Nephron (organoid): ENCODE measurements at regions not wholly inside any gene's neighbourhood (a gene's known extent, or its start where the extent isn't known, plus 50 kb on each side); places are given as distances from the start of the nearest gene placed in this dataset.

Experiments
- H3K27ac Mint-ChIP-seq, 3 experiments: 2 replicates each; pipeline ENCODE4 v1.8.0; 2020; ENCODE audit warnings: mixed read lengths in 3 of 3, mild to moderate bottlenecking in 2 of 3, moderate library complexity in 1 of 3
- H3K27me3 Mint-ChIP-seq: 2 replicates; pipeline ENCODE4 v1.8.0; 2021; ENCODE audit warnings: low read depth, mild to moderate bottlenecking, moderate library complexity, mixed read lengths
- H3K36me3 Mint-ChIP-seq: 2 replicates; pipeline ENCODE4 v1.8.0; 2020; ENCODE audit warnings: low read depth, mixed read lengths
- H3K4me1 Mint-ChIP-seq: 2 replicates; pipeline ENCODE4 v1.8.0; 2020; ENCODE audit warnings: mixed read lengths
- H3K4me3 Mint-ChIP-seq, 3 experiments: 2 replicates each; pipeline ENCODE4 v1.8.0; 2020; ENCODE audit warnings: mild to moderate bottlenecking in 3 of 3, mixed read lengths in 3 of 3, moderate library complexity in 2 of 3
- H3K9me3 Mint-ChIP-seq: 2 replicates; pipeline ENCODE4 v1.8.0; 2020; ENCODE audit warnings: mixed read lengths
- TF ChIP-seq, protein P1 (sequence below), 3 experiments: fragments of 200-600 bp; sonication (generic); IDR thresholded peaks; one replicate each; pipeline ENCODE4 v1.5.0; 2021; ENCODE audit warnings: antibody characterized with exemption in 3 of 3; ENCODE audit not compliant: unreplicated experiment in 3 of 3

DNA sequence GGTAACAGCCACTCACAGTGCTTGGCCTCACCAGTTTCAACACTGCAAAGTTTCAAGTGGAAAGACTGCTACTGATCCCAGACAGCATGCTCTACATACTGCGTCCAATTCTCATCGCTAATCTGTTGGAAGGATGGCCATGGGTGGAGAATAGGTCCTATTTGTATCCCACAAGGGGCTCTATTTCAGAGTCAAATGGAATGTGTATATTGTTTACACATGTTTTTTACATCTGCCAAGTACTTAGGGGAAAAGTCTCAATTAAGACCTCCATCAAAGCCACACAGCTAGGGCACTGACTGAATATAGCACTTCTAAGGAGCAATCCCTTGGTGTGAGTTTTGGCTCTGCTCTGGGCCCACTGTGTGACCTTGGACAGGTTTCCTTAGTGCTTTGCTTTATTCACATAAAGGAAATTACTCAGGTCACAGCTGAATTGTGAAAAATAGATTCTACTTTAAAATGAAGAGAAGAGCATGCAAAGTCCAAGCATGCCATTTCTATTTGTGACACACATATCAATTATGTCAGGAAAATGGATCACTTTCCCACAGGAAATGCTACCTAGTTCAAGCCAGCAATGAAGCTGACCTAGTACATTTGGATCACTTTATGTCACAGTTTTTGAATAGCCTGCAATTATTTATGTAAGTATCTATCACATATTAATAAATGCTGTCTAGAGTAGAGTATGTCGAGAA, 112.9 kb upstream of the STK17B start:
- Mint-ChIP-seq H3K36me3 (peaks cover 11% of the 10 kb centered on the region), H3K4me3 (no peak overlapping the region), H3K9me3 (no peaks in the 10 kb centered on the region), H3K27ac (peak overlapping the region; percentile 9 to 75 (median 44)), H3K27me3 (peaks cover 4% of the 10 kb centered on the region), H3K4me1 (peaks cover 16% of the 10 kb centered on the region)
- TF ChIP-seq, protein P1, sequence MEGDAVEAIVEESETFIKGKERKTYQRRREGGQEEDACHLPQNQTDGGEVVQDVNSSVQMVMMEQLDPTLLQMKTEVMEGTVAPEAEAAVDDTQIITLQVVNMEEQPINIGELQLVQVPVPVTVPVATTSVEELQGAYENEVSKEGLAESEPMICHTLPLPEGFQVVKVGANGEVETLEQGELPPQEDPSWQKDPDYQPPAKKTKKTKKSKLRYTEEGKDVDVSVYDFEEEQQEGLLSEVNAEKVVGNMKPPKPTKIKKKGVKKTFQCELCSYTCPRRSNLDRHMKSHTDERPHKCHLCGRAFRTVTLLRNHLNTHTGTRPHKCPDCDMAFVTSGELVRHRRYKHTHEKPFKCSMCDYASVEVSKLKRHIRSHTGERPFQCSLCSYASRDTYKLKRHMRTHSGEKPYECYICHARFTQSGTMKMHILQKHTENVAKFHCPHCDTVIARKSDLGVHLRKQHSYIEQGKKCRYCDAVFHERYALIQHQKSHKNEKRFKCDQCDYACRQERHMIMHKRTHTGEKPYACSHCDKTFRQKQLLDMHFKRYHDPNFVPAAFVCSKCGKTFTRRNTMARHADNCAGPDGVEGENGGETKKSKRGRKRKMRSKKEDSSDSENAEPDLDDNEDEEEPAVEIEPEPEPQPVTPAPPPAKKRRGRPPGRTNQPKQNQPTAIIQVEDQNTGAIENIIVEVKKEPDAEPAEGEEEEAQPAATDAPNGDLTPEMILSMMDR (IDR thresholded peaks at IDR 0.05; ENCODE audit: unreplicated experiment in 3 of 3) = no peak

DNA sequence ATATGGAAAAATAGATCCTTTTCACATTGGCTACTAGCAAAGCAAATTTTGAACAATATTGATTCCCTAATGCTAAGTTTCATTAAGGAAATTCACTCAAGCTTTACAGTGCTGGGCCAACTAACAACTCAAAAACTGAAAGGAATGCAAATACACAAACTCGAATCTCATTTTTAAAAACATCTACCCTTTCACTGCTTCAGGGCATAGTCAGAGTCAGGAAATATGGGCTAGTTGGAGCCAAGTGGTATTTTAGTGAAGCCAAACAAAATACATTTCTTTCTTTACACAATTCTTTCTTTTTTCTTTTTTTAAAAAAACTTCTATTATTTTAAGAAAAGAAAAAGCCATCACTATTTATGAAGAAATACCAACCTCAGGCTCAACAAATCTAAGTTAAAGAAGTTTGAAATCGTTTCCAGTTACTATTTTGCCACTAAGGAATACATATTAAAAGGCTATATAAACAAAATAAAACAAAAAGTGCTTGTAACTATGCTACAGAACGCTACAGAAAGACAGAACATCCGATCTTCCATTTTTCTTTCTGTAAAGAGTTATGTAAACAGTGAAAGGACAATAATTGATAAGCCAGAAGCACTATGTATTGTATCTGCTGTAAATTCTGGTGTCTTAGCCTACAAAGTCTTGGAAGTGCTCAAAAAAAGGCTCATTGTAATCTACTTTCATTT, 113.6 kb upstream of the STK17B start:
- TF ChIP-seq, protein P1 (IDR thresholded peaks at IDR 0.05; ENCODE audit: unreplicated experiment in 3 of 3) = no peak
- peaks cover 16% of the 10 kb centered on the region for H3K4me1 Mint-ChIP-seq
- H3K9me3 Mint-ChIP-seq = no peaks in the 10 kb centered on the region
- peaks cover 4% of the 10 kb centered on the region for H3K27me3 Mint-ChIP-seq
- peak overlapping the region in 1 of 3 experiments; percentile 50 for H3K4me3 Mint-ChIP-seq
- H3K36me3 Mint-ChIP-seq = peaks cover 5% of the 10 kb centered on the region
- H3K27ac Mint-ChIP-seq = peak overlapping the region; percentile 9 to 75 (median 44)

DNA sequence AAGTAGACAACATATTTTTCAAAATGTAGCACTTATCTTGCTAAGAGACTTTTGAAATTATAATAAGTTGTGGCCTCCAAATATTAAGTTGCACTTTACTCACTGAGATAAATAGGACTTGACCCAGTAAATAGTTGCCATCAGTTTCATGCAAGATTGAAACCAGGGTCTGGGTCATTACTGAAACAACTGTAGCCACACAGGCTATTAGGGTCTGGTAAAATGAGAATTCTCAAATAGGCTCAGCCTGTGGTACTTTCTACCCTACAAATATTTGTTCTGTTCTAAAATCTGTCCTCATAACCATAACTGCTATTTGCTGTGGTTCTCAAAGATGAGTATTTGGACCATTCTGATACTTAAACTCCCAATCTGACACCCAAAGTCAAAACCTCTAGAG, 115.4 kb upstream of the STK17B start:
- no peaks in the 10 kb centered on the region for H3K9me3 Mint-ChIP-seq
- H3K36me3 Mint-ChIP-seq = peaks cover 5% of the 10 kb centered on the region
- TF ChIP-seq, protein P1 (IDR thresholded peaks at IDR 0.05; ENCODE audit: unreplicated experiment in 3 of 3) = no peak
- H3K4me1 Mint-ChIP-seq = peaks cover 16% of the 10 kb centered on the region
- H3K4me3 Mint-ChIP-seq = no peak overlapping the region
- H3K27me3 Mint-ChIP-seq = peaks cover 4% of the 10 kb centered on the region
- H3K27ac Mint-ChIP-seq = no peak overlapping the region

DNA sequence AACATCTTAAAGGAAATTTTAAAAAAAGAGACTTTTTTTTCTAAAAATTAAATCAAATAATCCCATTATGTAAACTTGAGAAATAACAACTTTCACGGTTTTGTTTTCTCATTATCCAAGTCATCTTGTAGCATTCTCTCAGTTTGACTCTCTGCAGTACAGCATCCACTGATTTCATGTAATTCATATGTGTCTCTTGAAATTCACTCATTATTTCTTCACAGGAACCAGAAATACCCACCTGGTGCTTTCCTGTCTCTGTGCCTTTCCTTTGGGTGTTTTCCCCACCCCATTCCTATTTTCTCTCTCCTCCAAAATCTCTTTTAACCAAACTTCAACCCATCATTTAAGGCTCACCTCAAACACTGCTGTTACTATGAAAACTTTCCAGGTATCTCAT, 116.1 kb upstream of the STK17B start:
- Mint-ChIP-seq H3K9me3 (no peaks in the 10 kb centered on the region), H3K4me1 (peaks cover 18% of the 10 kb centered on the region), H3K4me3 (no peak overlapping the region), H3K27me3 (peaks cover 3% of the 10 kb centered on the region), H3K36me3 (peaks cover 6% of the 10 kb centered on the region), H3K27ac (no peak overlapping the region)
- TF ChIP-seq, protein P1 (IDR thresholded peaks at IDR 0.05; ENCODE audit: unreplicated experiment in 3 of 3) = no peak

DNA sequence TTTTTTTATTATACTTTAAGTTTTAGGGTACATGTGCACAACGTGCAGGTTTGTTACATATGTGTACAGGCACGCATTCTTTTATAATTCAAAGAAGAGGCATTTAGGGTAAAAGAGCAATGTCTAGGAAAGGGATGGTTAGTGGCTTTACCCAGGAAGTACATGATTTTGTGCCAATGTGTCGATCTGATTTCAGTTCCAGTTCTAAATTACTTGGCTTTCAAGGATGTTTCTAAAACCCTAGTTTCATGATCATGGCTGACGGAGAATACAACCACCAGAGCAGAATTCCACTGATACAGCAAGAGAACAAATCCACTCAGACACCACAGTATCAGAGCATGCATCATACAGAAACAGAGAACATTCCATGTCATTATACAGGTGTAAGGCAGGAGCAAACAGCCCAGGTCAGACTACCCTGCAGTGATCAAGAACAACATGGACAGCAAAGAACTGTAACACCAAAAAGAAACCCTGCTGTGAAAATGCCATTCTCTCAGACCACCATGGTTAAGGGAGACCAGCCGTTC, 116.7 kb upstream of the STK17B start:
- peaks cover 20% of the 10 kb centered on the region for H3K4me1 Mint-ChIP-seq
- no peak overlapping the region for H3K27ac Mint-ChIP-seq
- H3K9me3 Mint-ChIP-seq = no peaks in the 10 kb centered on the region
- TF ChIP-seq, protein P1 (IDR thresholded peaks at IDR 0.05; ENCODE audit: unreplicated experiment in 3 of 3) = no peak
- H3K4me3 Mint-ChIP-seq = no peak overlapping the region
- H3K36me3 Mint-ChIP-seq = peaks cover 10% of the 10 kb centered on the region
- no peaks in the 10 kb centered on the region for H3K27me3 Mint-ChIP-seq
